HG03432 (cell line): ENCODE measurements at regions not wholly inside any gene's neighbourhood (a gene's known extent, or its start where the extent isn't known, plus 50 kb on each side); places are given as distances from the start of the nearest gene placed in this dataset.

Experiments used
- ATAC-seq: cut with Tn5 transposase; IDR thresholded peaks from one replicate; pipeline ENCODE4 v1.9.1; 2021; ENCODE audit warnings: mild to moderate bottlenecking, moderate library complexity; ENCODE audit not compliant: unreplicated experiment

GRCh38 chr10:128817636-128818035 lies 649.4 kb upstream of the MGMT start:
- no peak for ATAC-seq

GRCh38 chr10:128820663-128821062 lies 646.4 kb upstream of the MGMT start:
- ATAC-seq = no peak

- no peak for ATAC-seq
Observed at GRCh38 chr10:128823201-128823600, 643.8 kb upstream of the MGMT start.

GRCh38 chr10:128825626-128826025 lies 641.4 kb upstream of the MGMT start:
- no peak for ATAC-seq

- ATAC-seq = no peak
Observed at GRCh38 chr10:128833671-128834070, 633.4 kb upstream of the MGMT start.

GRCh38 chr10:128835361-128835760 lies 631.7 kb upstream of the MGMT start:
- ATAC-seq = no peak

GRCh38 chr10:128837478-128837877 lies 629.6 kb upstream of the MGMT start:
- no peak for ATAC-seq

GRCh38 chr10:128839134-128839533 lies 627.9 kb upstream of the MGMT start:
- no peak for ATAC-seq

GRCh38 chr10:128839701-128840100 lies 627.3 kb upstream of the MGMT start:
- no peak for ATAC-seq

GRCh38 chr10:128843972-128844371 lies 623.1 kb upstream of the MGMT start:
- ATAC-seq = no peak

GRCh38 chr10:128846927-128847326 lies 620.1 kb upstream of the MGMT start:
- ATAC-seq = no peak

- no peak for ATAC-seq
Observed at GRCh38 chr10:128848810-128849209, 618.2 kb upstream of the MGMT start.

- no peak for ATAC-seq
Observed at GRCh38 chr10:128850647-128851046, 616.4 kb upstream of the MGMT start.

- no peak for ATAC-seq
Observed at GRCh38 chr10:128851281-128851680, 615.8 kb upstream of the MGMT start.

GRCh38 chr10:128851726-128852125 lies 615.3 kb upstream of the MGMT start:
- no peak for ATAC-seq

- ATAC-seq = no peak
Observed at GRCh38 chr10:128852449-128852848, 614.6 kb upstream of the MGMT start.

GRCh38 chr10:128852902-128853301 lies 614.1 kb upstream of the MGMT start:
- no peak for ATAC-seq

GRCh38 chr10:128853537-128853936 lies 613.5 kb upstream of the MGMT start:
- no peak for ATAC-seq

- no peak for ATAC-seq
Observed at GRCh38 chr10:128854204-128854603, 612.8 kb upstream of the MGMT start.

GRCh38 chr10:128854963-128855362 lies 612.1 kb upstream of the MGMT start:
- no peak for ATAC-seq

GRCh38 chr10:128855618-128856428 lies 611.2 kb upstream of the MGMT start:
- ATAC-seq = no peak

GRCh38 chr10:128859738-128860386 lies 607.2 kb upstream of the MGMT start:
- no peak for ATAC-seq
